ENCODE measurements at regions not wholly inside any gene's neighbourhood (a gene's known extent, or its start where the extent isn't known, plus 50 kb on each side); places are given as distances from the start of the nearest gene placed in this dataset.

DNA sequence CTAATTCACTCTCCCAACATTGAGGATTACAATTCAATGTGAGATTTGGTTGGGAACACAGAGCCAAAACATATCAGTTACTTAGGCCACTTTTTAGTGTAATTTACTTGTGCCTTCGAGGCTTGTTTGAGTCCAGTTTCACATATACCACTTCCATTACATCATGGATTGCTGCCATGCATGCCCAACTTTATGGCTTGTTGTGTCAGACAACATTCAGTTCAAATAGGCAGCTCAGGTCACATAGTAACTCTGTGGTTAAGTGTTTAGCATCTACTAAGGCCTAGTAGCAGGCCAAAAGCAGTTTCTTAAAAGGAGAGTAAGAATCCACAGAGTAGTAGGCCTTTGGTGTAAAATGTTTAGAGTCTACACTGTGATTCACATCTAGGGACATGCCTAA is 164.3 kb upstream of the GMNC start:
- no peaks in the 10 kb centered on the region for H3K79me2 ChIP-seq (ENCODE audit: control insufficient read depth, insufficient read depth, low read length)
- BruUV-seq (replicated peaks), result no TSS peak
- no peak for FAIRE-seq
- no peaks in the 10 kb centered on the region for H3K9me3 ChIP-seq (replicated peaks; ENCODE audit: control insufficient read depth, insufficient read depth, low read length)
- no peaks in the 10 kb centered on the region for H3K4me1 ChIP-seq (ENCODE audit: control insufficient read depth, extremely low read depth, insufficient read depth, low read length)
- CTCF ChIA-PET, result interaction anchor here (2.1 kb wide), 1 partner anchor 24 kb away, joined by 8 read pairs; no protein-coding TSS in a partner anchor
- dilution Hi-C loops (cut with MboI; ENCODE audit: extremely low pct_ligation_motif_present, low sequenced_read_pairs), result no loop called here
- H3K27ac ChIP-seq (ENCODE audit: insufficient read depth, low read depth, low read length), result no peak overlapping the region
- H3K9me1 ChIP-seq (replicated peaks; ENCODE audit: control insufficient read depth, extremely low read depth, insufficient read depth, low read length), result no peaks in the 10 kb centered on the region
- H4K20me1 ChIP-seq (replicated peaks; ENCODE audit: control insufficient read depth, extremely low read depth, insufficient read depth, low read length), result no peaks in the 10 kb centered on the region
- H3K4me2 ChIP-seq (ENCODE audit: insufficient read depth, low read length), result no peak overlapping the region
- H3K4me3 ChIP-seq (replicated peaks in 1 of 3; ENCODE audit: insufficient read depth in 1 of 3, low read depth in 1 of 3, low read length in 3 of 3), result no peak overlapping the region
- no peaks in the 10 kb centered on the region for H3K36me3 ChIP-seq (ENCODE audit: control insufficient read depth in 2 of 2, extremely low read depth in 1 of 2, insufficient read depth in 2 of 2, low read length in 2 of 2)
- POLR2A ChIA-PET, result no interaction called here
- no peaks in the 10 kb centered on the region for H3K27me3 ChIP-seq (ENCODE audit: control insufficient read depth in 2 of 2, insufficient read depth in 2 of 2, low read length in 2 of 2)
- no peak for TF ChIP-seq MYC (IDR thresholded peaks at IDR 0.05; ENCODE audit: low read depth, low read length)
- no peak for TF ChIP-seq POLR2A (IDR thresholded peaks at IDR 0.05; ENCODE audit: low read depth, low read length)
- TF ChIP-seq FOS (IDR thresholded peaks at IDR 0.05; ENCODE audit: borderline replicate concordance, insufficient read depth, low read length), result no peak
- TF ChIP-seq, protein P1, sequence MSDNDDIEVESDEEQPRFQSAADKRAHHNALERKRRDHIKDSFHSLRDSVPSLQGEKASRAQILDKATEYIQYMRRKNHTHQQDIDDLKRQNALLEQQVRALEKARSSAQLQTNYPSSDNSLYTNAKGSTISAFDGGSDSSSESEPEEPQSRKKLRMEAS (IDR thresholded peaks at IDR 0.05; ENCODE audit: insufficient read depth, insufficient read length), result no peak
- intact Hi-C loops (cut with micrococcal nuclease), result no loop called here
- no peak overlapping the region for H2AFZ ChIP-seq (ENCODE audit: low read depth, low read length)
- H3K9ac ChIP-seq (replicated peaks; ENCODE audit: extremely low read depth, insufficient read depth, low read length), result no peak overlapping the region
- DNase-seq (ENCODE audit: low read depth, low spot score), result no peak

DNA sequence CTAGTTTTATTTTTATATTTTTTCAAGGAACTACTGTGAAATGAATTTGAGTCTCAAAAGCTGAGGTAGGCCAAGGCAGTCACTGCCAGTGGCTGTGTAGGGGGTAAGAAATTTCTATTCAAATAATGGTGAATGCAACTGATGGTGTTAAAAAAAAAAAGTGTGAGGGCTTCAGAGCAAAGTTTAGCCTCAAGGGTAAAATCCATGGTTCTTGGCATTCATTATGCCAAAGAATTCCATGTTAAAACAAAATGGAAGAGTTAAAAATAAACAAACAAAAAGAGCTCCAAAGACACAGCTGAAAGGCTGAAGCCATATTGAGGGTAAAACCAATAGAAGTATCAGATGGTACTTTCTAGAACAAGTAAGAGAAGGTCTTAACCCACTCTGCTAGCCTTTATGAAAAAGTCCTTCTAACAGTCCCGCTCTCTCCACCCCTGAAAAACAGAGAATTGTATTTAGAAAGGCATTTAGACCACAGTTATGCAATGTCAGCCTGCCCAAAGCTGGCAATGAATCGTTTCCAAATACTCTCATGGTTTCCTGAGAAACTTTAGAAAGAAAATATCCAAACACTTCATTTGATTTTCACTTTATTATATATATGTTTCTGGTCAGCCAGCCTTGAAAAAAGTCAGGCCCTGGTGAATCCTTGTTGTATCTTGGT is 158.4 kb upstream of the GMNC start:
- Histone ChIP-seq H3K36me3 (ENCODE audit: control insufficient read depth in 2 of 2, extremely low read depth in 1 of 2, insufficient read depth in 2 of 2, low read length in 2 of 2) (no peaks in the 10 kb centered on the region), H3K27ac (ENCODE audit: insufficient read depth, low read depth, low read length) (no peak overlapping the region), H3K4me3 (replicated peaks in 1 of 3; ENCODE audit: insufficient read depth in 1 of 3, low read depth in 1 of 3, low read length in 3 of 3) (no peak overlapping the region), H3K79me2 (ENCODE audit: control insufficient read depth, insufficient read depth, low read length) (no peaks in the 10 kb centered on the region), H3K9me1 (replicated peaks; ENCODE audit: control insufficient read depth, extremely low read depth, insufficient read depth, low read length) (no peaks in the 10 kb centered on the region), H2AFZ (ENCODE audit: low read depth, low read length) (no peak overlapping the region), H3K27me3 (ENCODE audit: control insufficient read depth in 2 of 2, insufficient read depth in 2 of 2, low read length in 2 of 2) (no peaks in the 10 kb centered on the region), H3K9ac (replicated peaks; ENCODE audit: extremely low read depth, insufficient read depth, low read length) (no peak overlapping the region), H3K4me1 (ENCODE audit: control insufficient read depth, extremely low read depth, insufficient read depth, low read length) (no peaks in the 10 kb centered on the region), H3K4me2 (ENCODE audit: insufficient read depth, low read length) (no peak overlapping the region), H3K9me3 (replicated peaks; ENCODE audit: control insufficient read depth, insufficient read depth, low read length) (no peaks in the 10 kb centered on the region), H4K20me1 (replicated peaks; ENCODE audit: control insufficient read depth, extremely low read depth, insufficient read depth, low read length) (no peaks in the 10 kb centered on the region)
- intact Hi-C loops (cut with micrococcal nuclease), result no loop called here
- dilution Hi-C loops (cut with MboI; ENCODE audit: extremely low pct_ligation_motif_present, low sequenced_read_pairs), result no loop called here
- POLR2A ChIA-PET, result no interaction called here
- no peak for FAIRE-seq
- CTCF ChIA-PET, result no interaction called here
- no peak for TF ChIP-seq EZH2 (IDR thresholded peaks at IDR 0.05; ENCODE audit: borderline replicate concordance, low read depth, low read length, severe bottlenecking)
- TF ChIP-seq POLR2AphosphoS5 (IDR thresholded peaks at IDR 0.05; ENCODE audit: insufficient read depth, low read depth, low read length), result no peak
- no peak for TF ChIP-seq POLR2A (IDR thresholded peaks at IDR 0.05; ENCODE audit: low read depth, low read length)
- no peak for TF ChIP-seq GATA2 (IDR thresholded peaks at IDR 0.05; ENCODE audit: insufficient read depth, insufficient read length, low read depth, low read length)
- TF ChIP-seq, protein P1 (IDR thresholded peaks at IDR 0.05; ENCODE audit: insufficient read depth, insufficient read length), result no peak
- TF ChIP-seq, protein P2, sequence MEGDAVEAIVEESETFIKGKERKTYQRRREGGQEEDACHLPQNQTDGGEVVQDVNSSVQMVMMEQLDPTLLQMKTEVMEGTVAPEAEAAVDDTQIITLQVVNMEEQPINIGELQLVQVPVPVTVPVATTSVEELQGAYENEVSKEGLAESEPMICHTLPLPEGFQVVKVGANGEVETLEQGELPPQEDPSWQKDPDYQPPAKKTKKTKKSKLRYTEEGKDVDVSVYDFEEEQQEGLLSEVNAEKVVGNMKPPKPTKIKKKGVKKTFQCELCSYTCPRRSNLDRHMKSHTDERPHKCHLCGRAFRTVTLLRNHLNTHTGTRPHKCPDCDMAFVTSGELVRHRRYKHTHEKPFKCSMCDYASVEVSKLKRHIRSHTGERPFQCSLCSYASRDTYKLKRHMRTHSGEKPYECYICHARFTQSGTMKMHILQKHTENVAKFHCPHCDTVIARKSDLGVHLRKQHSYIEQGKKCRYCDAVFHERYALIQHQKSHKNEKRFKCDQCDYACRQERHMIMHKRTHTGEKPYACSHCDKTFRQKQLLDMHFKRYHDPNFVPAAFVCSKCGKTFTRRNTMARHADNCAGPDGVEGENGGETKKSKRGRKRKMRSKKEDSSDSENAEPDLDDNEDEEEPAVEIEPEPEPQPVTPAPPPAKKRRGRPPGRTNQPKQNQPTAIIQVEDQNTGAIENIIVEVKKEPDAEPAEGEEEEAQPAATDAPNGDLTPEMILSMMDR (IDR thresholded peaks at IDR 0.05; ENCODE audit: extremely low read depth in 1 of 2, insufficient read depth in 1 of 2, low read depth in 1 of 2, low read length in 2 of 2), result no peak
- no peak for TF ChIP-seq MYC (IDR thresholded peaks at IDR 0.05; ENCODE audit: low read depth, low read length)
- no TSS peak for BruUV-seq (replicated peaks)
- no peak for DNase-seq (ENCODE audit: low read depth, low spot score)

Data from endothelial cell of umbilical vein (primary cell).